PC-3 (cell line): ENCODE measurements at regions not wholly inside any gene's neighbourhood (a gene's known extent, or its start where the extent isn't known, plus 50 kb on each side); places are given as distances from the start of the nearest gene placed in this dataset.

Source experiments
- CTCF ChIP-seq: fragments of 300-600 bp; sonication (generic); conservative IDR thresholded peaks from 2 replicates; pipeline ENCODE4 v1.5.1; 2017; ENCODE audit warnings: antibody characterized with exemption, low read depth, mild to moderate bottlenecking, low read length
- EZH2 ChIP-seq: fragments of 300-600 bp; sonication (generic); IDR thresholded peaks from one replicate; pipeline ENCODE4 v1.6.1; 2017; ENCODE audit warnings: antibody characterized with exemption, mild to moderate bottlenecking, low read length; ENCODE audit not compliant: unreplicated experiment
- EZH2phosphoT487 ChIP-seq: fragments of 300-600 bp; sonication (generic); IDR thresholded peaks from 2 replicates; pipeline ENCODE4 v1.6.1; 2018; ENCODE audit warnings: mild to moderate bottlenecking, antibody characterized with exemption, low read length, borderline replicate concordance

- TF ChIP-seq EZH2 (no peak), CTCF (peak; percentile 82), EZH2phosphoT487 (no peak)
These were observed 474.5 kb downstream of the PTPRC start for GRCh38 chr1:199113265-199113869.
